Heart left ventricle (tissue), 16 donors: ENCODE measurements at regions not wholly inside any gene's neighbourhood (a gene's known extent, or its start where the extent isn't known, plus 50 kb on each side); places are given as distances from the start of the nearest gene placed in this dataset.

Experiments
- ATAC-seq, 4 donors: fragments of 200-7000 bp; cut with Tn5 transposase; one replicate each; pipeline ENCODE4 v1.9.1; 2020 to 2022; ENCODE audit warnings: moderate library complexity in 4 of 4, mild to moderate bottlenecking in 3 of 4, moderate number of reproducible peaks in 1 of 4
- DNase-seq, 5 donors: peaks; one replicate each; pipeline ENCODE4 v3.0.0-alpha.2; 2020
- H3K27ac ChIP-seq, 12 donors: fragments of 200-600 bp; sonication (generic) in 4 of 12; one replicate each; pipeline versions ENCODE4 v1.5.0 to v1.8.0; 2016 to 2022; ENCODE audit warnings: mild to moderate bottlenecking in 2 of 12
- H3K27me3 ChIP-seq, 9 donors: fragments of 200-600 bp; sonication (generic) in 2 of 9; one replicate each; pipeline versions ENCODE4 v1.5.1 to v1.8.0; 2016 to 2022; ENCODE audit warnings: mild to moderate bottlenecking in 3 of 9
- H3K36me3 ChIP-seq, 9 donors: fragments of 200-600 bp; sonication (generic) in 2 of 9; one replicate each; pipeline versions ENCODE4 v1.5.0 to v1.8.0; 2018 to 2022; ENCODE audit warnings: mild to moderate bottlenecking in 2 of 9
- H3K4me1 ChIP-seq, 12 donors: fragments of 200-600 bp; sonication (generic) in 4 of 12; one replicate each; pipeline versions ENCODE4 v1.5.0 to v1.8.0; 2016 to 2022; ENCODE audit warnings: mild to moderate bottlenecking in 3 of 12
- H3K4me3 ChIP-seq, 12 donors: fragments of 200-600 bp; sonication (generic) in 4 of 12; one replicate each; pipeline versions ENCODE4 v1.5.0 to v1.8.0; 2017 to 2022; ENCODE audit warnings: mild to moderate bottlenecking in 9 of 12, moderate library complexity in 4 of 12
- H3K9me3 ChIP-seq, 12 donors: fragments of 200-600 bp; sonication (generic) in 4 of 12; one replicate each; pipeline versions ENCODE4 v1.5.0 to v1.8.0; 2016 to 2022; ENCODE audit warnings: mild to moderate bottlenecking in 1 of 12
- POLR2A ChIP-seq, 2 donors: fragments of 450-650 bp; IDR thresholded peaks; one replicate each; pipeline ENCODE4 v1.6.1; 2017; ENCODE audit warnings: antibody characterized with exemption in 2 of 2, mild to moderate bottlenecking in 2 of 2, moderate library complexity in 2 of 2
- WGBS, 4 donors: extraction: QIAGEN DNeasy Blood & Tissue Kit in 2 of 4; methylation state at CpG; one replicate each; pipeline versions ENCODE4 v1.1.5 to v1.1.7; 2013 to 2018; 5-methylcytosine and 5-hydroxymethylcytosine counted together
- intact Hi-C, 10 donors: fragments of 100-400 bp; cut with DNase I; formaldehyde crosslinking; loops; one replicate each; pipeline versions ENCODE4 v1.11.1 to v1.14.2; 2022
- TF ChIP-seq, protein P1 (sequence below), 12 donors: fragments of 200-600 bp; sonication (generic) in 4 of 12; IDR thresholded peaks; one replicate each; pipeline versions ENCODE4 v1.5.0 to v1.8.0; 2018 to 2022; ENCODE audit warnings: antibody characterized with exemption in 12 of 12, mild to moderate bottlenecking in 5 of 12
- donor health status: ischemic (EF 13 %, LVEDD 7.1; RV severe dilation, severe dysfunction).
- donor health status: healthy with polysubstance abuse.
- donor health status: DM: no; HTN: yes; CAD: no.
- donor health status: DM: no; HTN: no; CAD: no.
- donor health status: ischemic (EF 25% LVEDD 6.9; RV normal size, moderate dysfunction).
- donor health status: ischemic (EF 25% LVEDD 5.7; RV mildly dilated, moderate dysfunction).
- donor health status: healthy.
- donor health status: DM: yes; HTN: yes; CAD: no.
- donor health status: ischemic (EF 35%, LVEDD 5.7; RV mildly dilated, moderate dysfunction).
- donor health status: nonischemic (EF 11% LVEDD 7.7; RV severe dilation, severe dysfunction).
- donor health status: DM: yes; HTN: yes; CAD: no.
- donor health status: PGD.
- donor health status: ischemic (EF 29% LVEDD 5.4; RV normal size, mild dysfunction).
- donor health status: nonischemic (EF 23%, LVEDD 6.1; RV moderate dilation, normal function).

DNA sequence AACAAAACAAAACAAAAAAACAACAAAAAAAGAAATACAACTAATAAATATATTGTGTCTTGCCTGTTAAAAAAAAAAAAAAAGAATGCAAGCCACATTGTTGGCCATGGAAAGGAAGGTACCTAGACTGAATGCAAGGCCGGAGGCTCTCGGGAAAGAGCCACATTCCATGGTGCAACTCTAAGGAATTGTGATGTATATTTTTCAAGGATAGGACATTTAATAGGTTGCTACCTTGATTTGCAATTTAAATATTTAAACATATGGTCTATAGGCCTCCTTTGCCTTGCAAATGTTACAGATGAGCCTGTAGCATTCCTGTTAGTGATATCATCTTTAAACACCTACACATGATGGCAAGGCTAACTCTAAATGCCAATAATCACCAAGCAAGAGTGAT lies 650.9 kb downstream of the TOX3 start:
- Histone ChIP-seq H3K9me3 (peaks cover 0 to 2% (median 0%) of the 10 kb centered on the region in 12 donors), H3K27me3 (no peaks in the 10 kb centered on the region), H3K4me3 (no peak overlapping the region), H3K36me3 (no peaks in the 10 kb centered on the region), H3K4me1 (no peaks in the 10 kb centered on the region), H3K27ac (no peak overlapping the region)
- intact Hi-C loops: no loop called here
- no peak for ATAC-seq
- TF ChIP-seq POLR2A (IDR thresholded peaks at IDR 0.05): no peak
- TF ChIP-seq, protein P1, sequence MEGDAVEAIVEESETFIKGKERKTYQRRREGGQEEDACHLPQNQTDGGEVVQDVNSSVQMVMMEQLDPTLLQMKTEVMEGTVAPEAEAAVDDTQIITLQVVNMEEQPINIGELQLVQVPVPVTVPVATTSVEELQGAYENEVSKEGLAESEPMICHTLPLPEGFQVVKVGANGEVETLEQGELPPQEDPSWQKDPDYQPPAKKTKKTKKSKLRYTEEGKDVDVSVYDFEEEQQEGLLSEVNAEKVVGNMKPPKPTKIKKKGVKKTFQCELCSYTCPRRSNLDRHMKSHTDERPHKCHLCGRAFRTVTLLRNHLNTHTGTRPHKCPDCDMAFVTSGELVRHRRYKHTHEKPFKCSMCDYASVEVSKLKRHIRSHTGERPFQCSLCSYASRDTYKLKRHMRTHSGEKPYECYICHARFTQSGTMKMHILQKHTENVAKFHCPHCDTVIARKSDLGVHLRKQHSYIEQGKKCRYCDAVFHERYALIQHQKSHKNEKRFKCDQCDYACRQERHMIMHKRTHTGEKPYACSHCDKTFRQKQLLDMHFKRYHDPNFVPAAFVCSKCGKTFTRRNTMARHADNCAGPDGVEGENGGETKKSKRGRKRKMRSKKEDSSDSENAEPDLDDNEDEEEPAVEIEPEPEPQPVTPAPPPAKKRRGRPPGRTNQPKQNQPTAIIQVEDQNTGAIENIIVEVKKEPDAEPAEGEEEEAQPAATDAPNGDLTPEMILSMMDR (IDR thresholded peaks at IDR 0.05): no peak
- 78 to 89% (median 83%) methylated on average over 2 of the region's 2 CpGs for WGBS, 4 donors
- DNase-seq: no peak

DNA sequence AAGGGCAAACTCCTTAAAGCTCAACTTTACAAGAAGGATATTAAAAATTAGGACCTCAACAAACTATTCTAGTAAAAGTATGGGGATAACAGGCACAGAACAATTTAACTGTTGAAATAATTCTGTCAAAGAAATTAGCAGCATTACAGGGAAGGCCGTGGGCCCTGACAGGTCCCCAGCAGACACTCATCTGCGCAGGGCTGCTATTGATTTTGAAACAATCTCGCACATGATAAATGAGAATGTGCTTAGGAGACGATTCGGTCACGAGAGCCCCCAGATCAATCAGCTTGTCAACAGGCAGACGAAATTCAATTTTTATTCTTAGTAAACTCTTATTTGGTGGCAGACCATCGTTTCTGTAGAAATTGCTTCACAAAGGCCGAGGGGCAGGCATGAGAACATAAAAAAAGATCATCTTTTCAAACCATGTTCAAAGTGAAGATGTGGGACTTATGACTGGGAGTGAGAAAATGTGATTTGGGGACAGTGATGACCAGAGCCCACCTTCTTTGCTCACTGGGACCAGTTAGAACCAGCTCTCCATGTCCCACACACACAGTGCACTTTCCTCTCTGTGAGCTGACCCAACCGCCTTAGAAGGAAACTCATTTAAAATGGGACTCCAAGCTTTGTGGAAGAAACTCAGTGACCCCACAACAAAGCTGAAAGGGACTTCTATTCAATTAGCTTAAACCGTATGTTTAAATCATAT lies 654.5 kb downstream of the TOX3 start:
- 74 to 77% (median 76%) methylated on average over 11 of the region's 11 CpGs for WGBS, 4 donors
- intact Hi-C loops: no loop called here
- no peaks in the 10 kb centered on the region for H3K36me3 ChIP-seq
- DNase-seq (no peak), ATAC-seq (no peak)
- TF ChIP-seq, protein P1 (IDR thresholded peaks at IDR 0.05): no peak
- no peak for TF ChIP-seq POLR2A (IDR thresholded peaks at IDR 0.05)
- no peaks in the 10 kb centered on the region for H3K4me1 ChIP-seq
- H3K4me3 ChIP-seq: no peak overlapping the region
- H3K27me3 ChIP-seq: no peaks in the 10 kb centered on the region
- H3K27ac ChIP-seq: no peak overlapping the region
- peaks cover 0 to 2% (median 0%) of the 10 kb centered on the region in 12 donors for H3K9me3 ChIP-seq

DNA sequence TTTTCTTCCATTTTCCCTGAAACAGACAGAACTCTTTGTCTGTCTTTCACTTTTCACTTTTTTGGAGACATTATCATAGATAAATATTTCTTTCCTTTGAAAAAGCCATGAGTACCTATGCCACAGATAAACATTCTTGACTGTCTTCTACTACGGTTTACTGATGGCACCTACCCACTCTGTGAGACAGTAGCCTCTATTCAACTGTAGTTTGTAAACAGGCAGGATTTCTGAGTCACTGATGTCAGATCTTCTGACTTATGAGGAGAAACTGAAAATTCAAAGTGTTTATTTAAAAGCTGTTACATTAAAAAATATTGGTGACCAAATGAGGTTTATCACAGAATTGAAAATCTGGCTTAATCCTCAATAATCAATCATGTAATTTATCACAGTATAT lies 658.4 kb downstream of the TOX3 start:
- H3K27me3 ChIP-seq: no peaks in the 10 kb centered on the region
- ATAC-seq: no peak
- WGBS, 4 donors: 75 to 82% (median 79%) methylated on average over 1 of the region's 1 CpG

DNA sequence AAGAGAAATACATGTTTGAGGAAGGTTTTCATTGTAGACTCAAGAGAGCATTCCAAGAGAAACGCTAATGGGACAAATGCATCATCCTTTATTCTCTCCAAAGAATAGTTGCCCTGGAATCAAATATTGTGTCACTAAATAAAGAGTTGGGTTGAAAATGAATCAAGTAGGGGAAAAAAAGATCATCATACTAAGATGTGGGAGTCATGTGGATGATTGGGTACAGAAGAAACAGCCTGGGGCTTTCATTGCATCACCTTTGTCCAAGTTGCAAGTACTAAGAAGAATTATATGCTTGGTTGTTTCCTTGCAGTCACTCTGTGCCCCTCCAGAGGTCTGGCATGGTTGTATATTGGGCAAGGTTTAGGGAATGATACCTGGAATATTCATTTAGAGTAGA lies 658.9 kb downstream of the TOX3 start:
- Histone ChIP-seq H3K4me1 (no peaks in the 10 kb centered on the region), H3K36me3 (no peaks in the 10 kb centered on the region), H3K27me3 (no peaks in the 10 kb centered on the region), H3K9me3 (no peaks in the 10 kb centered on the region), H3K27ac (no peak overlapping the region), H3K4me3 (no peak overlapping the region)
- TF ChIP-seq, protein P1 (IDR thresholded peaks at IDR 0.05): no peak
- TF ChIP-seq POLR2A (IDR thresholded peaks at IDR 0.05): no peak
- WGBS, 4 donors: 85 to 90% (median 88%) methylated on average over 1 of the region's 1 CpG
- ATAC-seq: no peak
- no peak for DNase-seq
- intact Hi-C loops: no loop called here

More for the DNA sequence above, 658.4 kb downstream of the TOX3 start:
- no peaks in the 10 kb centered on the region for H3K9me3 ChIP-seq
- no peak overlapping the region for H3K27ac ChIP-seq
- no peaks in the 10 kb centered on the region for H3K4me1 ChIP-seq
- no peaks in the 10 kb centered on the region for H3K36me3 ChIP-seq
- intact Hi-C loops: no loop called here
- DNase-seq: no peak
- no peak for TF ChIP-seq POLR2A (IDR thresholded peaks at IDR 0.05)
- TF ChIP-seq, protein P1 (IDR thresholded peaks at IDR 0.05): no peak
- H3K4me3 ChIP-seq: no peak overlapping the region
